Caco-2 (cell line): ENCODE measurements at regions not wholly inside any gene's neighbourhood (a gene's known extent, or its start where the extent isn't known, plus 50 kb on each side); places are given as distances from the start of the nearest gene placed in this dataset.
"Not testable (repeated sequence)": the region's sequence is repeated elsewhere in the genome, so short reads cannot be mapped to it uniquely, and the experiment has no call there.

Experiments used
- BruUV-seq: library from RNA; stranded (reverse); fragments of 400-500 nt; replicated peaks from 2 replicates; lab custom pipeline; 2021; lab: Mats Ljungman, UMichigan
- CTCF ChIA-PET: fragments of 300-600 bp; sonication (Branson Sonifier 250); formaldehyde crosslinking; loops from one replicate; lab custom pipeline; 2022; ENCODE audit warnings: antibody characterized with exemption; lab: Charles Lee
- POLR2A ChIA-PET: fragments of 300-600 bp; sonication (Branson Sonifier 250); formaldehyde crosslinking; loops from one replicate; lab custom pipeline; 2022; ENCODE audit warnings: antibody characterized with exemption; lab: Charles Lee
- DNase-seq, 2 experiments: peaks; one replicate each; pipeline versions ENCODE4 v3.0.0 to v3.0.0-alpha.2; 2020 to 2022
- H3K27me3 ChIP-seq: replicated peaks from 2 replicates; pipeline ENCODE4 v1.6.0; 2011; ENCODE audit warnings: low read length; ENCODE audit not compliant: control insufficient read depth, insufficient read depth
- H3K36me3 ChIP-seq: 2 replicates; pipeline ENCODE4 v1.5.1; 2011; ENCODE audit warnings: low read length; ENCODE audit not compliant: control insufficient read depth, insufficient read depth
- H3K4me1 ChIP-seq: fragments of 250-450 bp; sonication (Bioruptor Pico); 2 replicates; pipeline ENCODE4 v1.5.1; 2020; ENCODE audit warnings: mild to moderate bottlenecking
- H3K4me3 ChIP-seq: 2 replicates; pipeline ENCODE4 v1.5.1; 2011; ENCODE audit warnings: low read depth, mild to moderate bottlenecking, control low read depth, low read length
- H3K9me3 ChIP-seq: fragments of 250-450 bp; sonication (Bioruptor Pico); 2 replicates; pipeline ENCODE4 v1.5.1; 2020; ENCODE audit warnings: mild to moderate bottlenecking, moderate library complexity
- H3K27ac Mint-ChIP-seq: one replicate; pipeline ENCODE4 v1.8.0; 2022; ENCODE audit warnings: mixed read lengths; ENCODE audit not compliant: unreplicated experiment
- H3K27me3 Mint-ChIP-seq: one replicate; pipeline ENCODE4 v1.8.0; 2022; ENCODE audit warnings: mixed read lengths; ENCODE audit not compliant: insufficient read depth, unreplicated experiment
- H3K36me3 Mint-ChIP-seq: one replicate; pipeline ENCODE4 v1.8.0; 2022; ENCODE audit warnings: mild to moderate bottlenecking, mixed read lengths; ENCODE audit not compliant: insufficient read depth, unreplicated experiment
- H3K4me1 Mint-ChIP-seq: one replicate; pipeline ENCODE4 v1.8.0; 2022; ENCODE audit warnings: low read depth, mixed read lengths; ENCODE audit not compliant: unreplicated experiment
- H3K4me3 Mint-ChIP-seq: one replicate; pipeline ENCODE4 v1.8.0; 2022; ENCODE audit warnings: mild to moderate bottlenecking, moderate library complexity, mixed read lengths; ENCODE audit not compliant: unreplicated experiment
- H3K9me3 Mint-ChIP-seq: one replicate; pipeline ENCODE4 v1.8.0; 2022; ENCODE audit warnings: mixed read lengths; ENCODE audit not compliant: unreplicated experiment
- CTCF ChIP-seq, 2 experiments: fragments of 200-600 bp in 1 of 2; IDR thresholded peaks; 1 replicate in 1 of 2; 2 replicates in 1 of 2; pipeline versions ENCODE4 v1.5.1 to v1.8.0; 2011 to 2022; ENCODE audit warnings: antibody characterized with exemption in 1 of 2, control low read depth in 1 of 2, inconsistent platforms in 1 of 2, low read depth in 1 of 2, low read length in 1 of 2, mild to moderate bottlenecking in 1 of 2, moderate library complexity in 1 of 2; ENCODE audit not compliant: insufficient read depth in 1 of 2, severe bottlenecking in 1 of 2, unreplicated experiment in 1 of 2
- intact Hi-C: fragments of 100-400 bp; cut with micrococcal nuclease; formaldehyde crosslinking; loops from one replicate; pipeline ENCODE4 v1.10.0; 2022; ENCODE audit not compliant: unreplicated experiment

- DNase-seq, result no peak
- no peaks in the 10 kb centered on the region for H3K36me3 Mint-ChIP-seq
- no TSS peak for BruUV-seq
- no peaks in the 10 kb centered on the region for H3K9me3 Mint-ChIP-seq
- CTCF ChIA-PET, result no interaction called here
- TF ChIP-seq CTCF (IDR thresholded peaks at IDR 0.05; ENCODE audit: insufficient read depth in 1 of 2, low read depth in 1 of 2, low read length in 1 of 2, severe bottlenecking in 1 of 2, unreplicated experiment in 1 of 2), result no peak
- POLR2A ChIA-PET, result no interaction called here
- no peak overlapping the region for H3K4me3 Mint-ChIP-seq
- Histone ChIP-seq H3K36me3 (no peaks in the 10 kb centered on the region), H3K4me1 (no peaks in the 10 kb centered on the region), H3K4me3 (no peak overlapping the region), H3K27me3 (no peaks in the 10 kb centered on the region), H3K9me3 (no peaks in the 10 kb centered on the region)
- no peaks in the 10 kb centered on the region for H3K4me1 Mint-ChIP-seq
- no peak overlapping the region for H3K27ac Mint-ChIP-seq
- H3K27me3 Mint-ChIP-seq, result no peaks in the 10 kb centered on the region
- intact Hi-C loops, result no loop called here
These were observed 815.0 kb upstream of the PCDH10 start for GRCh38 chr4:132334081-132334480.

GRCh38 chr4:132344924-132345828, 803.9 kb upstream of the PCDH10 start:
- no peaks in the 10 kb centered on the region for H3K36me3 ChIP-seq
- no peak overlapping the region for H3K4me3 ChIP-seq
- H3K27me3 ChIP-seq, result no peaks in the 10 kb centered on the region
- no peaks in the 10 kb centered on the region for H3K9me3 Mint-ChIP-seq
- DNase-seq, result no peak
- no peaks in the 10 kb centered on the region for H3K4me1 Mint-ChIP-seq
- no TSS peak for BruUV-seq
- H3K27ac Mint-ChIP-seq, result no peak overlapping the region
- no peak overlapping the region for H3K4me3 Mint-ChIP-seq
- intact Hi-C loops, result no loop called here
- TF ChIP-seq CTCF (IDR thresholded peaks at IDR 0.05; ENCODE audit: insufficient read depth in 1 of 2, low read depth in 1 of 2, low read length in 1 of 2, severe bottlenecking in 1 of 2, unreplicated experiment in 1 of 2), result no peak
- no peaks in the 10 kb centered on the region for H3K36me3 Mint-ChIP-seq
- H3K4me1 ChIP-seq, result no peaks in the 10 kb centered on the region
- CTCF ChIA-PET, result no interaction called here
- H3K27me3 Mint-ChIP-seq, result no peaks in the 10 kb centered on the region
- POLR2A ChIA-PET, result no interaction called here
- no peaks in the 10 kb centered on the region for H3K9me3 ChIP-seq

- H3K4me3 Mint-ChIP-seq, result no peak overlapping the region
- POLR2A ChIA-PET, result no interaction called here
- no peaks in the 10 kb centered on the region for H3K27me3 Mint-ChIP-seq
- no peaks in the 10 kb centered on the region for H3K9me3 ChIP-seq
- no peaks in the 10 kb centered on the region for H3K36me3 ChIP-seq
- no peaks in the 10 kb centered on the region for H3K4me1 Mint-ChIP-seq
- no peaks in the 10 kb centered on the region for H3K4me1 ChIP-seq
- no peak for DNase-seq
- no peak overlapping the region for H3K4me3 ChIP-seq
- H3K36me3 Mint-ChIP-seq, result no peaks in the 10 kb centered on the region
- TF ChIP-seq CTCF (IDR thresholded peaks at IDR 0.05; ENCODE audit: insufficient read depth in 1 of 2, low read depth in 1 of 2, low read length in 1 of 2, severe bottlenecking in 1 of 2, unreplicated experiment in 1 of 2), result no peak
- H3K27ac Mint-ChIP-seq, result no peak overlapping the region
- no peaks in the 10 kb centered on the region for H3K27me3 ChIP-seq
- no peaks in the 10 kb centered on the region for H3K9me3 Mint-ChIP-seq
- BruUV-seq, result no TSS peak
- CTCF ChIA-PET, result no interaction called here
- intact Hi-C loops, result no loop called here
These were observed 803.1 kb upstream of the PCDH10 start for GRCh38 chr4:132346016-132346415.

GRCh38 chr4:132351606-132352005, 797.5 kb upstream of the PCDH10 start:
- H3K4me1 ChIP-seq, DNase-seq, intact Hi-C loops, H3K27me3 Mint-ChIP-seq, BruUV-seq, H3K4me3 ChIP-seq, H3K36me3 Mint-ChIP-seq, H3K27ac Mint-ChIP-seq, H3K36me3 ChIP-seq, H3K9me3 ChIP-seq, POLR2A ChIA-PET, CTCF ChIA-PET, H3K4me3 Mint-ChIP-seq, H3K27me3 ChIP-seq, H3K4me1 Mint-ChIP-seq: not testable (repeated sequence)
- peaks cover 11% of the 10 kb centered on the region for H3K9me3 Mint-ChIP-seq
